NCI-H1436 (cell line): ENCODE measurements at regions not wholly inside any gene's neighbourhood (a gene's known extent, or its start where the extent isn't known, plus 50 kb on each side); places are given as distances from the start of the nearest gene placed in this dataset.
"Not testable (repeated sequence)": the region's sequence is repeated elsewhere in the genome, so short reads cannot be mapped to it uniquely, and the experiment has no call there.

ENCODE experiments used
- DNase-seq: peaks from one replicate; lab custom pipeline; 2025; lab: John Stamatoyannopoulos, UW

DNA sequence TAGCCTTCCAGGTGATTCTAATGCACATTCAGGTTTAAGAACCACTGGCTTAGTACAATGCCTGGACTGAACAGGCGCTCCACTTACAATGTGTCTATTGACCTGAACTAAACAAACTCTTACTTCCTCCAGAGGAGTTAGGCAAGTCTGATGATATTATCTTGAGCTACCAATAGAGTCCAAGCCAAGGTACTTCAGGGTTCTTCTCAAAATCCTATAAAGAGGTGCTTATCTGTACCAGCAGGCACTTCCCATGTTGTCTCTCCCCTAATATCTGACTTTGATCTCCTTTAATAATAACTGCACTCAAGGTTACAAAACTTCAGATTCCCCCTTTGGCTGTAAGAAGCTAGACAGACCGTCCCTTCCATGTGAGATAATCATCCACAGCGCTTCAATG is 157.0 kb upstream of the SVIL start:
- no peak for DNase-seq

DNA sequence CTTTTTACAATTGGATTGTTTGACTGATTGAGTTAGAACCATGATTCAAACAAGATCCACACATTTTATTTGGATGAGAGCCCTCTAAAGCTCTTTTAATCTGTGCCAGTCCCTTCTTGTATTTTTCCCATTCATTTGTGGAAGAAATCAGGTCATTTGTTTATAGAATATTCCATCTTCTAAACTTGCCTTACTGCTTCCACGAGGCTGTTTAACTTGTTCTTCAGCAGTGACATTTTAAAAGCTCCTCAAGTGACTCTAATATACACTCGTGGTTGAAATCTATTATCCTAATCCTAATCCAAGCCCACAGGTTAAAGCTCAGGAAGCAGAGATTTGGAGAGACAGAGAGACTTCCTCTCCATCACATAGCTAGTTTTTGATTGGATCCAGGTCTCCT is 155.4 kb upstream of the SVIL start:
- DNase-seq: no peak

DNA sequence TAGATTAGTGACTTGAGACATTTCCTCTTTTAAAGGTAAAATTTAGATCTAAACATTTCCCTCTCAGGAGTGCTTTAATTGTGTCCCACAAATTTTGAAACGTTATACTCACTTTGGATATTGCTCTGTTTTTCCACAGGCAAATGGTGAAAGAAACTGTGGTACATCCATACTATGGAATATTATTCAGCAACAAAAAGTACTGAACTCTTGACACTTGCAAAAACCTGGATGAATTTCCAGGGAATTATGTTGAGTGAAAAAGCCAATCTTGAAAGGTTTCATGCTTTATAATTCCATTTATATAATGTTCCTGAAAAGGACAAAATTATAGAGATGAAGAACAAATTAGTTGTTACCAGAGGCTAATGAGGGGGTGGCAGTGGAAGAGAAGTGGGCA is 153.3 kb upstream of the SVIL start:
- no peak for DNase-seq

DNA sequence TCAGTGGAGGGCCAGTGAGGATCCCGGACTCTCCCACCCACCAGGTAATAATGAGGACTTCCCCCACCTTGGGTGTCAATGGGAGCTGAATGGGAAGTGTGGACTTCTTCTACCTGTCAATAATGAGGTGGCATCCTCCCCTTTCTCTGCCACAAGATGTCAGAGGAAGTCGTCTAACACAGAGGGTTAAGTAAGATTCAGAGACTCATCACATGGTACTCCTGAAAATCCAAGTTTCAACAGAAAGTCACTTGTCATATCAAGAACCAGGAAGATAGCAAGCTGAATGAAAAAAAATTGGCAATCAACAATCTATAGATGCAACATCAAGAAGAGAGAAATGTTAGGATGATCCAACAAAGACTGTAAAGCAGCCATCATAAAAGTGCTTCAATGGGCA is 150.9 kb upstream of the SVIL start:
- no peak for DNase-seq

DNA sequence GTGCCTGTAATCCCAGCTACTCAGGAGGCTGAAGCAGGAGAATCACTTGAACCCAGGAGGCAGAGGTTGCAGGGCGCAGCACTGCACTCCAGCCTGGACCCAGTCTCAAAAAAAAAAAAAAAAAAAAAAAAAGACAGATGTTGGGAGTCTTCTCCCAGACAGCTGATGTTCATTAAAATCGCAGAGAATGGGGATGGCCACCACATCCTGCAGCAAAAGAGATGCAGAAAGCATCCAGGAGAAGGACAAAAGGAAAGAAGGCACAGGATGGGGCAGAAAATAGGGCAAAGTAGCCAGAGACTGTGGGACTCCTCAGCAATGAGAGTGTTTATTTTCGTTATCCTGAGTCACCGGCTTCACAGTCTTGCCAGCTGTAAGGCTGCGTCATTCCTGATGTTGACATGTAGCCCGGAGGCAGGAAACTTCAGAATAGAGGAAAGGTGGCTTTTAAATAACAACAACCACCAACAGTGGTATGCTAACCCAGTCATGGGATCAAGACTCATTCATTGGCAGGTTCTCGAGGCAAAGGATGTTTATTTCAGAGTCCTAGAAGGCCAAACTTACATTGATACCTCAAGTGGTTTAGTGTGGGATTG is 149.5 kb upstream of the SVIL start:
- DNase-seq: no peak

DNA sequence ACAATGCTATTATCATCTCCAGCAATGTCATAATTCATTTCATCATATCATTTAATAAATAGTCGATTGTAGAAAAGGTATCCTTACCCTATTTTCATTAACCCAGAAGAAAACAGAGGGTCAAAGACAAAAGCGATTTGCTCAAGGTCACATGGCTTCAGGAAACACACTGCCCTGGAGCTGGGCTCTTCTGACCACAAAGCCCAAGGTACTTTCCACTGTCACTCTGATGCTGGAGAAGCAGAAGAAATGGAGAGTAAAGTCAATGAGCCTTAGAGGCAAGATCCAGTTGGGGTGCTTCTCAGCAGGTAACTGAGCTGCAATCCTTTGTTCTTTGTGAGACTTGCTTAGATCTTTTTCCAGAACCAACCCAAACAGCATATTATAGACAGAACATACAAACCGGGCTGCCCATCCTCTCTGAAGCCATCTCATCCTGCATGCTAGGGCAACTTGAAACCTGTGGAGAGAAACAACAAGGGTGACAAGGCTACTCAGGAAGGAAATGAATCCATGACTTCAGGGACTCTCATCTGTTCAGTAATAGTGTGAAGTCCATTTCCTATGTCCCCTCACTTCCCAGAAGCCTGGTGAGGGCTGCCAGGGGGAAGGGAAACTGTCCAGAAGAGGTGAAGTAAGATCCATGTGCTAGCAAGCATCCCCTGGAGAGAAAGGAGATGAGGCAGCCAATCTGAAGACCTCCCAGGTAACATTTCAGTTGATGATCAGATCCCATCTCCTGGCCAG is 148.6 kb upstream of the SVIL start:
- DNase-seq: no peak

DNA sequence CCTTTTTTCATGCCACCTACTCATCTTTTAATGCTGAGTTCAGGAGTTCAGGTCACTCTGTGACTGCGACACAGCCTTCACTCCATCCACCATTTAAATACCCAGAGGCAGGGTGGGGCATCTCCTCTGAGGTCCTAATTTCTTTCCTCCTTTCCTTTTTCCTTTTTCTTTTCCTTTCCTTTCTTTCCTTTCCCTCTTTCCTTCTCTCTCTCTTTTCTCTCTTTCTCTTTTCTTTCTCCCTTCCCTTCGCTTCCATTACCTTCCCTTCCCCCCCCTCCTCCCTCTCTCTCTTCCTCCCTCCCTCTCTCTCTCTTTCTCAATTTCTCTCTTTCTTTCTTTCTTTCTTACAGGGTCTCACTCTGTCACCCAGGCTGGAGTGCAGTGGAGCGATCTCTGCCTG is 145.9 kb upstream of the SVIL start:
- no peak for DNase-seq

DNA sequence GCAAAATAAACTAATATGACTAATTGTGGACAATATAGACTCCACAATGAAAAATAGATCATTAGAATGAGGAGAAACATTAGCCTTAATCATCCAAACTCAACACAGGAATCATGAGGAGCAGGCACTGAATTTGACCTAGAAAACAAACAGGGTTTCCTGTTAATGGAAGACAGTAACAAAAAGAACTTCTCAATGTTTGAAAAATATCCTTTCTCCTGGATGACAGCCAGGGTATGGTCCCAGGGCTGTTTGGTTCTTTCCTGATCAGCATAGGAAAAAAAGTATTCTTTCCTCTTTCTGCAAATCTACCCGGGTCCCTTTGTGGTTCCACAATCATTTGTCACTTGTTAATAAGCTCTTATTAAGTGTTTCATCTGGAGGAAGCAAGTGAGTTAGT is 145.3 kb upstream of the SVIL start:
- DNase-seq: no peak

DNA sequence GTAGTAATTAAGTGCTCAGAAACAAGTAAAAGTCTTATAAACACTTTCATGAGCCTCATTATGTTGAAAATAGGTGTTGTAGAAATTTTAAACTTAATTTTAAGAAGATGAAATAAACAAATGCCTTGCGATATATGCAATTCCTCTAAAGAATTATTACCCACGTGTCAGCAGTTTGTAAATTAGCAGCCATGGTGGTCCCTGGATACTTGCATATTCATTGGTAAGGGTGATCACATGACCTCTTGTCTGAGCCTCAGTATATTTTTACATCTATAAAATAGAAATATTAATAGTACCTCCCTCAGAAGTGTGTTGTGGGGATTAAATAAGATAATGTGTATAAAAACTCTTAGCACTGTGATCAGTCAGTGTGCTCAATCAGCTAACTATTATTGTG is 141.5 kb upstream of the SVIL start:
- DNase-seq: no peak

DNA sequence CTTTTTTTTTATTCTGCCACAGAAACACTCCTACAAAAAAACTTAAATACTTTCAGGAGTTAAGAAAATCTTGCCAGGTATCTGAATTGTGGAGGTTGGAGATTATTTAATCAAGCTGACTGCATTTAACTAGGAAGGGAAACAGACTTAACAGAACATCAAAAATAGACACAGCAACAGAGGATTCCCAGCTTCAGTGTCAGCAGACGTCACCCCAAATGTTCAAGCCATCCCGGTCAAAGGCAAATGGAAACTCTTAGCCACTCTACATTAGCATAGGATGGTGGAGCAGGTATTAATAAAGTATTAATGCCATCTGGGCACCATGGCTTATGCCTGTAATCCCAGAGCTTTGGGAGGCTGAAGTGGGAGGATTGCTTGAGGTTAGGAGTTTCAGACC is 139.7 kb upstream of the SVIL start:
- DNase-seq: no peak

DNA sequence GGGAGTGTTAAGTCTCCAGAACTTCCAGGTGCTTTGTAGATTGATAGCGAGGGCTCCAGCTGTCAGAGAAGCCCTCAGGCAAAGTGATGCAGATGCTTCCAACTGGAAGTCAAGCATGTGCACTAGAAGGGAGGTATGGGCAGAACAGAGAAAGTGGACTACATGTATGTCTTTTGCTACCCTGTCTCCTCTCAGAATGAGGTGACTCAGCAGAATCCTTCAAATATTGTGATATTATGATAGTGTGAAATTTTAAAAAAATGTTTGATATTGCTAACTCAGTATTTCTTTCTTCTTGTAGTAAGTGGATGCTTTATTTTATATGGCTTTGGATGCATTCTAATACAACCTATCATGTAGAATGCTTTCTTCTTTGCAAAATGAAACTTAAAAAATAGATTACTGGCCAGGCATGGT is 138.9 kb upstream of the SVIL start:
- DNase-seq: no peak

DNA sequence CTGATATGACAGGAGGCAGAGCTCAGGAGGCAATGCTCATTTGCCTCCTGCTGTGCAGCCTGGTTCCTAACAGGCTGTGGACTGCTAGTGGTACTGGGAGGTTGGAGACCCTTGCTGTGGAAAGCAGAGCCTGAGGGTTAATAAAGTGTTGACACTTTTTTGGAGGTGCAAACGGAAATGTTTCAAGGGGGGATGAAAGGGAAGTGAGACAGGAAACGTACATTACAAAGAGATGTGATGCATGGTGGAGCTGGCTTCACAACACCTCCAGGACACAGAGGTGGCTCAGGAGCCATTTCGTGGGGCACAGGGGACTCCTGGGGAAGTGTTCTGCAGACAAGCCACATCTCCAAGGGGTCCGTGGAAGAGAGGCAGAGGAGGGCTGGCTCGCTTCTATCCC is 137.6 kb upstream of the SVIL start:
- DNase-seq: no peak

DNA sequence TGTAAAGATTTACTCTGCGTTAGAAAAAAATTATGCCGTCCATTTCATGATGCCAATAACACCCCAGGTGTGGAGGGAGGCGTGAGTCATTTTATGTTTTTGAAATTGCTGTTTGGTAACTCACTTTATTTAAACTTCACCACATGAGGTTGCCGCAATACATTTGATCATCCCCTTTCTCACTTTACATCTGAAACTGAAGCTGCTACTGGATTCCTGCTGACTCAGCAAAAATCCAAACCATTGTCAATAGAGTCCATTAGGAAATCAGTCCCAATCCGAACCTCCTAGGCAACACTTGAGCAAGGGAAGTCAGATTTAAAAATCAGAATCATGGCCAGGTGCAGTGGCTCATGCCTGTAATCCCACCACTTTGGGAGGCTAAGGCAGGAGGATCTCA is 136.6 kb upstream of the SVIL start:
- no peak for DNase-seq

DNA sequence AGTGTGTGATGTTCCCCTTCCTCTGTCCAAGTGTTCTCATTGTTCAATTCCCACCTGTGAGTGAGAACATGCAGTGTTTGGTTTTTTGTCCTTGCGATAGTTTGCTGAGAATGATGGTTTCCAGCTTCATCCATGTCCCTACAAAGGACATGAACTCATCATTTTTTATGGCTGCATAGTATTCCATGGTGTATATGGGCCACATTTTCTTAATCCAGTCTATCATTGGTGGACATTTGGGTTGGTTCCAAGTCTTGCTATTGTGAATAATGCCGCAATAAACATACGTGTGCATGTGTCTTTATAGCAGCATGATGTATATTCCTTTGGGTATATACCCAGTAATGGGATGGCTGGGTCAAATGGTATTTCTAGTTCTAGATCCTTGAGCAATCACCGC is 134.5 kb upstream of the SVIL start:
- not testable (repeated sequence) for DNase-seq

DNA sequence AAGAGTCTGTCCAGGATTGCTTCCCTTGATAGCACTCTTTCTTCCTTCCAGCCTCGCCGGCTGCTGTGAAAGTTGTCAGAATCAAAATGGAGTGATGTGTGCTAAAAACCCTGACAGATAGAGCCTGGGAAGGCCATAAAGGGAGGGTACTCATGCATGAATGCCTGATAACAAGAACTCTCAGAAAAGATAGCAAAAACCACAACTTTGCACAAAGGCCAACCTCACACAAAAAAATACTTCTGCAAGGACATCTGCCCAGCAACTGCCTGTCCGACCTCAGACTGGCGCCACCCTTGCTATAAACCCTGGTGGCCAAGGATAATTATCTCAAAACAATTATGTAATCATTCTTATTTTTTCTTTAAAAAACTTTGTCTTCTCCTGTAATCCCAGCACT is 133.2 kb upstream of the SVIL start:
- DNase-seq: no peak

DNA sequence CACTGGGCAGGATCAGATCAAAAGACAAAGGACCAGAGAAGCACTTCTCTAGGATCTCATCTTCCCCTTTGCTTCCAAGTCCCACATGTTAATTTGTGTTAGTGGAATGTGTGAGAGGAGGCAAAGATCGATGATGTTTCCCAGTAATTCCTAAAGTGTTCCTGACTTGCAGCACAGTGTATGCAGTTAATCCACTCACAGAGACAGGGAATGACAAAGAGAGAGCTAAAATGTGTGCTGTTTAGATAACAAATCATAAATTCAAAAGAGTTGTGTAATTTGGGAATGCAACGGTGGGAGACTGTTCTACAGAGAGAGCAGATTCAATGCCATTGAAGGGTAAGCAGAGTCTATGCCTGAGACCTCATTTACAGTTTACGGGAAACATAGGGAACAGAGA is 132.0 kb upstream of the SVIL start:
- no peak for DNase-seq

DNA sequence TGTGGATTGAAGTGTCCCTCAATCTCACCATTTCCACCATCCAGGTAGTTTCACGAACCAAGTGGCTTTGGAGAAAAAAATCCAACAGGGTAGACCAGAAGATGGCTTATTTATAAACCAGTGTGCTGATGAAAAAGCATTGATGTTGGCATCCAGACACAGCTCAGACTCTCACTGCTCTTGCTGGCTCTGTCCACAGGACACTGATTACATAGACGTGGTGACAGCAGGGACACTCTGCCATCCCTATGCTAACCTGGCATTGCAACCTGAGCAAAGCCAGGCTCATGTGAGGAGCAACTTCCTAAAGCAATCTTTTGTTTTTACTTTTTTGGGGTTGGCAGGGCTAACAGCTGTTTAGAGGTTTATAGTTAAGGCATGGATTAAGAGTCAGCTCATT is 130.6 kb upstream of the SVIL start:
- no peak for DNase-seq

DNA sequence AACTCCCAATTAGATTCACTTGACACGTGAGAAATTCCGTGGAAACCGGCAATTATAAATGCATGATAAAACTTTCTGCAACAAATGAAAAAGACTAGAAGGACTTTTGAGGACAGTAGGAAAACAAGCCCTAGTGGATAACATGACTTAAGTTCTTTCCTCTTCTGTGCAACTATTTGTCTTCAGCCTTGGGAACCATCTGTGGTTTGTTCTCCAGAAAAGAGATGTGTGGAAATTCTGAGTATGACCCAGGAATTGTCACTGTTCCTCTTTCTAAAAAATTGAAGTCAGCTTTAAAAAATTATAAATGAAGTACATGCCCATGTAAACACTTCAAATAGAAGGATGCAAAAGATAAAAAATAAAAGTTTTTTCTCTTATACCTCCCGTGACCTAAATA is 128.6 kb upstream of the SVIL start:
- no peak for DNase-seq

DNA sequence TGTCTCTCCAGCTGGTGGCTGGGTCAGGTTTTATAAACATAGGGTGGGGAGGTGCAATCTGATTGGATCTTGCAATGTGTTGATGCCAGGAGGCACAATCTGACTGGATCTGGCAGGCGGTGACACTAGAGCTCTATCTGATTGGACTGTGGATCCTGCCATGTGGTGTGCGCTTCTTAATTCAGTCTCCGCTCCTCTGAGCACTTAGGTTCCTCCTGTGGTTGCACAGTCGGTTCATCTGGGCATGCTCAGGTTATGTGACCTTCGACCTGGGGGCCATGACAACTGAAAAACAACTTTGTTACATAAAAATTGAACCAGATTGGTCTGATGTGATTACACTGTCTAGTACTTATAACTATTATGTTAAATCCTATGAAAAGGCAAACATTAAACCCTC is 127.1 kb upstream of the SVIL start:
- no peak for DNase-seq

DNA sequence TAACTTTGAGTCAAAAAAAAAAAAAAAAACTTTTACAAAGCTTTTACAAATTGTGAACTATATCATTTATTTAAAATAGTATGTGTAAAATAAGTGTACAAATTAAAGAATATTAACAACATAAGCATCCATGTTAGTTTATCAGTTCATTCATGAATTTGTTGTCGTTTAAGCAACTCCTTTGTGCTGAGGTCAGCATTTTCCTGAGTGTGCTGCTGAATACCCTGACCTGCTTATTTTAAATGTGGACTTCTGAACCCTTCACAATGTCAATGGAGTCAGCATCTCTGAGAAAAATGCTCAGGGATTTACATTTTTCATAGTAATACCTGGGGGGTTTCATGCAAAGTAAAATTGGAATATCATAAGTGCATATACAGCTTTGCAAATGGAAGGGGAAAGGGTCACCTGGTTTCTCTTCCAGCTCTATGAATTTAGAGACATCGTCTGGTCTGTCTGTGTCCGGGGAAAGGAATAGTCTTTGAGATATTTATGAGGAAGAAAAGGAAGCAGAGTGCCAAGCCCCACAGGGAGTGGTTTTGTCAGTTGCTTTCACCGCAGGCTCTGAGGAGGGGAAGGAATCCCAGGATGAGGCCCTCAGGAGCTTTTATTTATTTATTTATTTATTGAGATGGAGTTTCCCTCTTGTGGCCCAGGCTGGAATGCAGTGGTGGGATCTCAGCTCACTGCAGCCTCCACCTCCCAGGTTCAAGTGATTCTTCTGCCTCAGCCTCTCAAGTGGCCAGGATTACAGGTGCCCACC is 125.5 kb upstream of the SVIL start:
- DNase-seq: no peak

DNA sequence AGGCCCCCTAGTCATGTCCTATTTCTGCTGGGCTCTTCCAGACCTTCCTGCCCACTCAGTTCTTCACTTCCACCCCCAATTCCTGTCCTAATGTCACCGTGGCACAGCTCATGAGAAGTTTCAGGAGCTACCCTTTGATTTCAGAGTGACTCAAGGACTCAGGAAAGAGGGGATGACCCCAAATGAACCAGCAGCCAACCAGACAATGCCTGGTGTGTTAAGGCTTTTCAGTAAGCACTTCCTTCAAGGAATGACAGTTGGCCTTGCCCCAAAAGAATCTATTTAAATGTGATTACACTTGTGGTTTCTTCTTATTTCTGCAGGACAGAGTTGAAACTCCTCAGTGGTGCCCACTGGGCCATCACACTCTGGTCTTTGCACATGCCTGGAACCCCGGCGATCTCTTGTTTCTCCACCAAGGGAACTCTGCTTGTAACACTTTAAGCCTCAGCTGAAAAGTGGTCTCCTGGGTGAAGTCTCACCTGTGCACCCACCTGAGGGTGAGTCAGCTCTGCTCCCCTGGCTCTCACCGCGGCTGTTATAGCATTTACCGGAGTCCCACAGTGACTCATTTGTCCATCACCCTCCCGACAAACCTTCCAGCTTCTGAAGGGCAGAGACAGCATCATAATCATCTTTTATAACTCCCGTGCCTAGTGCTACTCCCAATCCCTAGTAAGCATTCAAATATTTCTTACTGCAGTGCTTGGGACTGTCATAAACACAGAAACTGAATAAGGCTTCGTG is 123.0 kb upstream of the SVIL start:
- DNase-seq: no peak

DNA sequence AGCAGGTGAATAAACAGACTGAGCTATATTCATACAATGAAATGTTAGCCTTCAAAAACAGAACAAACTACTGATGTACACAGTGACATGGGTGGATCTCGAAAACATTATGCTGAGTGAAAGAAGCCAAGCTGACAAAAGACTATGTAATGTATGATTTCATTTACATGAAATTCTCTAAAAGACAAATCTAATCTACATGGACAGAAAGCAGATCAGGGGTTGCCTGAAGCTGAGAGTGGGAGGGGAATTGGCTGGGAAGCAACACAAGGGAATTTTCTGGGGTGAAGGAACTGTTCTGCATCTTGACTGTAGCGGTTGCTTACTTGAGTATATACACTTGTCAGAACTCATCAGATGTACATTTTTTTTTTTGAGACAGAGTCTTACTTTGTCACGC is 121.7 kb upstream of the SVIL start:
- no peak for DNase-seq

DNA sequence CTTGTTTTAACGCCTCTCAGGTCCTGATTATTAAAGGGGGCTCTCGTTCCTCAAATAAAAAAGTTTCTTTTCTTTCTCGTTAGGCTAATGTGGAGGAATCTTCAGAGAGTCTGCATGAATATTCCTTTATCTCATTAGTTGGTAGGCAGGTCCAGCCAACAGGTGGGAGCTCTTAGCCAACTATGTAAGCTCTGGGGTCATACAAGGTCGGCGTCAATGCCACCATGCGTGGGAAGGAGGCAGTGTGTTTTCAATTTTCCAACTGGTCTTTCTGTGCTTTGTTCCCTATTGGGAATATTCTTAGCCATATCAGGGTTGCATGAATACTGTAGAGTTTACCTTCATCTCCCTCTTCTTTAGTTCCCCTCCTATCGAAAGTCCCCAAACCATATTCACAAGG is 118.5 kb upstream of the SVIL start:
- no peak for DNase-seq
